CD4-positive, alpha-beta memory T cell (primary cell): ENCODE measurements at regions not wholly inside any gene's neighbourhood (a gene's known extent, or its start where the extent isn't known, plus 50 kb on each side); places are given as distances from the start of the nearest gene placed in this dataset.

Experiments used
- CTCF ChIA-PET: fragments of 350-600 bp; sonication (Branson Sonifier 250); formaldehyde crosslinking; loops from one replicate; lab custom pipeline; 2021; ENCODE audit warnings: inconsistent platforms; ENCODE audit not compliant: partially characterized antibody; lab: Charles Lee
- POLR2A ChIA-PET: fragments of 350-600 bp; sonication (Branson Sonifier 250); formaldehyde crosslinking; loops from one replicate; lab custom pipeline; 2021; ENCODE audit not compliant: partially characterized antibody; lab: Charles Lee
- DNase-seq, 5 donors: peaks; one replicate each; pipeline versions ENCODE4 v3.0.0 to v3.0.0-alpha.2; 2020 to 2022; ENCODE audit warnings: mixed read lengths in 1 of 5
- H3K27ac ChIP-seq: one replicate; pipeline ENCODE4 v1.7.0; 2013; ENCODE audit warnings: low read depth, low read length
- H3K27me3 ChIP-seq: 2 replicates; pipeline ENCODE4 v1.7.0; 2013; ENCODE audit warnings: mild to moderate bottlenecking, low read length, moderate library complexity; ENCODE audit not compliant: insufficient read depth
- H3K36me3 ChIP-seq: 2 replicates; pipeline ENCODE4 v1.7.0; 2013; ENCODE audit warnings: mild to moderate bottlenecking, low read length, moderate library complexity; ENCODE audit not compliant: insufficient read depth
- H3K4me1 ChIP-seq: 2 replicates; pipeline ENCODE4 v1.7.0; 2013; ENCODE audit warnings: mild to moderate bottlenecking, low read length, moderate library complexity; ENCODE audit not compliant: insufficient read depth
- H3K4me3 ChIP-seq, 2 donors: one replicate each; pipeline ENCODE4 v1.7.0; 2013; ENCODE audit warnings: low read length in 2 of 2, mild to moderate bottlenecking in 1 of 2
- H3K9me3 ChIP-seq, 2 donors: one replicate each; pipeline ENCODE4 v1.7.0; 2013; ENCODE audit warnings: low read length in 2 of 2, control low read depth in 1 of 2; ENCODE audit not compliant: control insufficient read depth in 1 of 2
- H3K27ac Mint-ChIP-seq, 7 donors: one replicate each; pipeline ENCODE4 v1.8.0; 2020 to 2021; ENCODE audit warnings: mixed read lengths in 7 of 7, mild to moderate bottlenecking in 6 of 7, inconsistent platforms in 3 of 7, moderate library complexity in 3 of 7
- H3K27me3 Mint-ChIP-seq, 2 donors: one replicate each; pipeline ENCODE4 v1.8.0; 2020 to 2021; ENCODE audit warnings: mixed read lengths in 2 of 2
- H3K36me3 Mint-ChIP-seq, 2 donors: one replicate each; pipeline ENCODE4 v1.8.0; 2020 to 2021; ENCODE audit warnings: mixed read lengths in 2 of 2, inconsistent platforms in 1 of 2, mild to moderate bottlenecking in 1 of 2
- H3K4me1 Mint-ChIP-seq, 4 donors: one replicate each; pipeline ENCODE4 v1.8.0; 2020 to 2021; ENCODE audit warnings: mixed read lengths in 4 of 4, mild to moderate bottlenecking in 1 of 4
- H3K4me3 Mint-ChIP-seq, 8 donors: one replicate each; pipeline ENCODE4 v1.8.0; 2020 to 2021; ENCODE audit warnings: mixed read lengths in 8 of 8, mild to moderate bottlenecking in 7 of 8, moderate library complexity in 6 of 8, inconsistent platforms in 3 of 8
- H3K9me3 Mint-ChIP-seq, 8 donors: one replicate each; pipeline ENCODE4 v1.8.0; 2020 to 2021; ENCODE audit warnings: mixed read lengths in 8 of 8, mild to moderate bottlenecking in 5 of 8, inconsistent platforms in 3 of 8, moderate library complexity in 1 of 8
- intact Hi-C: fragments of 100-400 bp; cut with micrococcal nuclease; formaldehyde crosslinking; loops from one replicate; pipeline ENCODE4 v1.15.1; 2023

DNA sequence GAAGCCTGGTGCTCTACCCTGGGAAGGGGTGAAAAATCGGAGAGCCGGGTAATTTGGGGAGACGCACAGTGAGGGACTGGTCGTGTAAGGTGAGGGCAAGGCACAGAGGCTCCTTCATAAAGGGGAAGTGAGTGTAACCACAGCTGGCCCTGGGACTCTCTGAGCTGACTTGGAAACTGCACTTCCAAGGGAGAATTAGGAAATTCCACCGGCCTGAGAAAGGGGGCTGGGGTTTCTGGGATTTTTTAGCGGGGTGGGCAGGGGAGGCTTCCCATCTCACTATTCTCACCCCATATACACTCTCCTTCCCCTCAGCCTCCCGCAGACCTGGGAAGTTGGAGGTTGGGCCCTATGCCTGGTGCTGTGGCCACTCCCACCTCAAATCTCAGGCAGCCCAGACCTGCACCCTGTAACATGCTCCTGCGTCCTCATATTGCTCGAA is 88.3 kb upstream of the IPO9 start:
- Histone ChIP-seq H3K4me3 (peak overlapping the region; percentile 36 to 74), H3K4me1 (peaks cover 15% of the 10 kb centered on the region), H3K36me3 (no peaks in the 10 kb centered on the region), H3K27me3 (peaks cover 5% of the 10 kb centered on the region), H3K9me3 (no peaks in the 10 kb centered on the region), H3K27ac (no peak overlapping the region)
- Mint-ChIP-seq H3K27me3 (peaks cover 5 to 11% of the 10 kb centered on the region in 2 donors), H3K27ac (peak overlapping the region in 5 of 7 donors; percentile 14 to 90 (median 71)), H3K36me3 (peaks cover 0 to 5% of the 10 kb centered on the region in 2 donors), H3K4me3 (peak overlapping the region; percentile 88 to 97 (median 94)), H3K9me3 (no peaks in the 10 kb centered on the region), H3K4me1 (peaks cover 8 to 36% (median 19%) of the 10 kb centered on the region in 4 donors)
- CTCF ChIA-PET, result interaction anchor here (1.3 to 1.8 kb wide), 2 partner anchors 31 to 182 kb away, joined by 3 to 10 read pairs; no protein-coding TSS in a partner anchor
- DNase-seq, result no peak
- intact Hi-C loops, result no loop called here
- POLR2A ChIA-PET, result no interaction called here

- CTCF ChIA-PET, result no interaction called here
- intact Hi-C loops, result no loop called here
- H3K36me3 ChIP-seq, result no peaks in the 10 kb centered on the region
- peaks cover 15% of the 10 kb centered on the region for H3K4me1 ChIP-seq
- Mint-ChIP-seq H3K36me3 (peaks cover 0 to 5% of the 10 kb centered on the region in 2 donors), H3K9me3 (no peaks in the 10 kb centered on the region), H3K27me3 (peaks cover 3 to 8% of the 10 kb centered on the region in 2 donors), H3K4me1 (peaks cover 8 to 36% (median 19%) of the 10 kb centered on the region in 4 donors), H3K27ac (no peak overlapping the region), H3K4me3 (peak overlapping the region in 7 of 8 donors; percentile 14 to 64 (median 45))
- POLR2A ChIA-PET, result no interaction called here
- no peak for DNase-seq
- no peaks in the 10 kb centered on the region for H3K9me3 ChIP-seq
- H3K4me3 ChIP-seq, result no peak overlapping the region
- peaks cover 5% of the 10 kb centered on the region for H3K27me3 ChIP-seq
- H3K27ac ChIP-seq, result no peak overlapping the region
Observed at GRCh38 chr1:201741763-201742342, 87.1 kb upstream of the IPO9 start.

DNA sequence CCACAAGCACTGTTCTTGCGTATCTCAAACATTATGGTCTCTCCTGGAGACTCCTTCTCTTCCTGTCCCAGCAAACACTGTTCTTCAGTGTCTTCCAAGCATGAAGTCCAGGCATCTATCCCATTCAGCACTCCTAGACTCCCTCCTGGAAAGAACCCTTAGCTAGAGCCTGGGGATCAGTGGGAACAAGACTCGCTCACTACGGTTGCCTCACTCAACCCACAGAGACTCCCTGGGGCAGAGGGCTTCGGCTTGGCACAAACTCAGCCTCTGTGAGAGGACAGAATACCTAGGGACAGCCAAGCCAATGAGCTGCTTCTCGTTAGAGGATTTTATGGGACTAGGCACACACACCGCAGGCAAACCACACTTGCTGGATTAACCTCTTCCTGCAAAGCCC is 86.5 kb upstream of the IPO9 start:
- Histone ChIP-seq H3K4me1 (peaks cover 15% of the 10 kb centered on the region), H3K27ac (no peak overlapping the region), H3K36me3 (no peaks in the 10 kb centered on the region), H3K4me3 (no peak overlapping the region), H3K9me3 (no peaks in the 10 kb centered on the region), H3K27me3 (peaks cover 5% of the 10 kb centered on the region)
- Mint-ChIP-seq H3K4me1 (peaks cover 8 to 36% (median 19%) of the 10 kb centered on the region in 4 donors), H3K9me3 (no peaks in the 10 kb centered on the region), H3K36me3 (peaks cover 0 to 5% of the 10 kb centered on the region in 2 donors), H3K4me3 (peak overlapping the region in 1 of 8 donors; percentile 41), H3K27ac (no peak overlapping the region), H3K27me3 (peaks cover 2 to 5% of the 10 kb centered on the region in 2 donors)
- no peak for DNase-seq
- ChIA-PET POLR2A (no interaction called here), CTCF (no interaction called here)
- intact Hi-C loops, result no loop called here

DNA sequence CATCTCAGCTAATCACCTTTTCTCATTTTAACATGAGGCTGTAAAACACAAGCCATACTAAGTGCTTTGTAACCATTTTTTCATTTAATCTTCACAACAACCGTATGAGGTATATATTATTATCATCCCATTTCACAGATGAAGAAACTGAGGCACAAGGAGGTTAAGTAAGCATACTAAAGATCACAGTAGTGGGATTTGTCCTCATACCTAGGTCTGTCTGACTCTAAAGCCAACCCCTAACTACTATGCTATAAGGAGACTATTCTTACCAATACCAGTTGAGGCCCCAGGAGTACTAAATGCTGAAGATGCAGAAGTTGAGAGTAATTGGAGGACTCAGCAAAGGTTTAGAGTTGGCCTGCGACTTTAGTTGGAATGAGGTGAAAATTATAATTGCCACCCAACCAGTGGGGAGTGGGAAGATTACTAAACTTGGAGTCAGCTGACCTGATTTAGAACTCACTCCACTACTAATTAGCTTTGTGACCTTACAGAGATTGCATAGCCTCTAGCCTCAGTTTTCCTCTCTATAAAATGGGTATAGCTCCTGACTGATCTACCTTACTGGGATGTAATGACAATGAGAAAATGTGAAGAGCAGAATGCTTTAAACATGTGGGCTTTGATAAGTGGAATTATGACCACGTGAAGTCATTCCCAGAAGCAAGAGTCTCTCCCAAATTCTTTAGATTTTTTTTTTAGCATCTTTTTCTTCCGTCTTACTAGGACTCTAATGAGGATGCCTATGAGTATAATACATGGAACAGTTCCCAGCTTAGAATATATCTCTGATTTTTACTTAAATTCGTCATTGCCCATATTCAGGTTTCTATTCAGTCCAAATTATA is 85.8 kb upstream of the IPO9 start:
- Mint-ChIP-seq H3K4me1 (peaks cover 8 to 36% (median 19%) of the 10 kb centered on the region in 4 donors), H3K4me3 (no peak overlapping the region), H3K27ac (no peak overlapping the region), H3K27me3 (peaks cover 5 to 6% of the 10 kb centered on the region in 2 donors), H3K9me3 (no peaks in the 10 kb centered on the region), H3K36me3 (peaks cover 0 to 5% of the 10 kb centered on the region in 2 donors)
- H3K4me3 ChIP-seq, result no peak overlapping the region
- no peak overlapping the region for H3K27ac ChIP-seq
- H3K27me3 ChIP-seq, result peaks cover 5% of the 10 kb centered on the region
- ChIA-PET POLR2A (no interaction called here), CTCF (no interaction called here)
- H3K4me1 ChIP-seq, result peaks cover 15% of the 10 kb centered on the region
- no peaks in the 10 kb centered on the region for H3K36me3 ChIP-seq
- intact Hi-C loops, result no loop called here
- H3K9me3 ChIP-seq, result no peaks in the 10 kb centered on the region
- no peak for DNase-seq

GRCh38 chr1:201745023-201745422 is 83.9 kb upstream of the IPO9 start:
- POLR2A ChIA-PET, result no interaction called here
- H3K27me3 ChIP-seq, result peaks cover 5% of the 10 kb centered on the region
- Mint-ChIP-seq H3K27me3 (peaks cover 5 to 6% of the 10 kb centered on the region in 2 donors), H3K27ac (no peak overlapping the region), H3K36me3 (peaks cover 0 to 2% of the 10 kb centered on the region in 2 donors), H3K4me1 (peaks cover 5 to 23% (median 13%) of the 10 kb centered on the region in 4 donors), H3K9me3 (no peaks in the 10 kb centered on the region), H3K4me3 (no peak overlapping the region)
- no peak overlapping the region for H3K4me3 ChIP-seq
- no peak overlapping the region for H3K27ac ChIP-seq
- H3K9me3 ChIP-seq, result no peaks in the 10 kb centered on the region
- intact Hi-C loops, result no loop called here
- no peak for DNase-seq
- no peaks in the 10 kb centered on the region for H3K36me3 ChIP-seq
- peaks cover 6% of the 10 kb centered on the region for H3K4me1 ChIP-seq
- CTCF ChIA-PET, result interaction anchor here (1.3 kb wide), 1 partner anchor 11 kb away, joined by 5 read pairs; no protein-coding TSS in a partner anchor

DNA sequence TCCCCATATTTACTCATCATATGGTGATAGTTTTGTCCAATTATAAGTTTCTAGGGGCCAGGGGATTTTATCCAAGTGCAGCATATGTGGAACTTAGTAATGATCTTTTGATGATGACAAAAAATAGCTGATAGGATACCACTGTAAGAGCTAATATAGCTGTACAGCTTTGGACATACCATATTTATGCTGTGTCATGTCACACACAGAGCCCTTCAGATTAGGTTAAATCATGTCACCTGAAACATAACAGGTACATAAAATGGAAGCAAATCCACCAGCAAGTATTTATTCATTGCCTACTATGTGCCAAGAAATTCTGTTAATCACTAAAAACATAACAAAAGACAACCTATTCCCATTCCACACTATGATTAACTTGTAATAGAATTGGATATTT is 82.8 kb upstream of the IPO9 start:
- Mint-ChIP-seq H3K27ac (no peak overlapping the region), H3K4me3 (no peak overlapping the region), H3K27me3 (peaks cover 2 to 6% of the 10 kb centered on the region in 2 donors), H3K4me1 (peaks cover 2 to 19% (median 14%) of the 10 kb centered on the region in 4 donors), H3K9me3 (no peaks in the 10 kb centered on the region), H3K36me3 (no peaks in the 10 kb centered on the region)
- no peaks in the 10 kb centered on the region for H3K27me3 ChIP-seq
- no peak overlapping the region for H3K27ac ChIP-seq
- ChIA-PET CTCF (interaction anchor here (0.6 kb wide), 1 partner anchor 47 kb away, joined by 3 read pairs; no protein-coding TSS in a partner anchor), POLR2A (no interaction called here)
- H3K4me1 ChIP-seq, result no peaks in the 10 kb centered on the region
- DNase-seq, result no peak
- intact Hi-C loops, result no loop called here
- no peak overlapping the region for H3K4me3 ChIP-seq
- H3K36me3 ChIP-seq, result no peaks in the 10 kb centered on the region
- no peaks in the 10 kb centered on the region for H3K9me3 ChIP-seq

GRCh38 chr1:201747261-201747660 is 81.7 kb upstream of the IPO9 start:
- no peak for DNase-seq
- peaks cover 2 to 6% of the 10 kb centered on the region in 2 donors for H3K27me3 Mint-ChIP-seq

More at GRCh38 chr1:201747261-201747660, 81.7 kb upstream of the IPO9 start:
- no peak overlapping the region for H3K27ac Mint-ChIP-seq
- ChIA-PET POLR2A (no interaction called here), CTCF (no interaction called here)
- Histone ChIP-seq H3K27me3 (no peaks in the 10 kb centered on the region), H3K9me3 (no peaks in the 10 kb centered on the region), H3K27ac (no peak overlapping the region), H3K36me3 (no peaks in the 10 kb centered on the region), H3K4me1 (no peaks in the 10 kb centered on the region), H3K4me3 (no peak overlapping the region)
- intact Hi-C loops, result no loop called here
- no peak overlapping the region for H3K4me3 Mint-ChIP-seq
- no peaks in the 10 kb centered on the region for H3K36me3 Mint-ChIP-seq
- peaks cover 2 to 16% (median 11%) of the 10 kb centered on the region in 4 donors for H3K4me1 Mint-ChIP-seq
- no peaks in the 10 kb centered on the region for H3K9me3 Mint-ChIP-seq
